GM21360 (cell line): ENCODE measurements at regions not wholly inside any gene's neighbourhood (a gene's known extent, or its start where the extent isn't known, plus 50 kb on each side); places are given as distances from the start of the nearest gene placed in this dataset.

Source experiments
- ATAC-seq: cut with Tn5 transposase; IDR thresholded peaks from one replicate; pipeline ENCODE4 v1.9.1; 2021; ENCODE audit warnings: mild to moderate bottlenecking, moderate library complexity; ENCODE audit not compliant: unreplicated experiment

GRCh38 chr11:130728185-130729180 lies 187.8 kb downstream of the SNX19 start:
- ATAC-seq: no peak

- ATAC-seq: no peak
These were observed 187.1 kb downstream of the SNX19 start for GRCh38 chr11:130729193-130729592.

- ATAC-seq: no peak
These were observed 186.5 kb downstream of the SNX19 start for GRCh38 chr11:130729678-130730300.

GRCh38 chr11:130731401-130731800 lies 184.9 kb downstream of the SNX19 start:
- ATAC-seq: no peak

GRCh38 chr11:130732476-130732875 lies 183.8 kb downstream of the SNX19 start:
- ATAC-seq: no peak

GRCh38 chr11:130737041-130737830 lies 179.0 kb downstream of the SNX19 start:
- no peak for ATAC-seq

GRCh38 chr11:130737866-130738431 lies 178.3 kb downstream of the SNX19 start:
- no peak for ATAC-seq

GRCh38 chr11:130738611-130739010 lies 177.7 kb downstream of the SNX19 start:
- ATAC-seq: no peak

- ATAC-seq: no peak
These were observed 175.5 kb downstream of the SNX19 start for GRCh38 chr11:130740819-130741218.

- ATAC-seq: no peak
These were observed 171.5 kb downstream of the SNX19 start for GRCh38 chr11:130744794-130745193.

GRCh38 chr11:130749216-130749615 lies 167.1 kb downstream of the SNX19 start:
- no peak for ATAC-seq

GRCh38 chr11:130760515-130761125 lies 155.7 kb downstream of the SNX19 start:
- no peak for ATAC-seq

- ATAC-seq: no peak
These were observed 154.6 kb downstream of the SNX19 start for GRCh38 chr11:130761560-130762220.

GRCh38 chr11:130762638-130763037 lies 153.6 kb downstream of the SNX19 start:
- ATAC-seq: no peak

GRCh38 chr11:130763087-130763980 lies 152.9 kb downstream of the SNX19 start:
- ATAC-seq: no peak

- ATAC-seq: no peak
These were observed 150.9 kb downstream of the SNX19 start for GRCh38 chr11:130765406-130765805.

GRCh38 chr11:130765951-130766649 lies 150.2 kb downstream of the SNX19 start:
- peak; percentile 64 for ATAC-seq
